ENCODE measurements at regions not wholly inside any gene's neighbourhood (a gene's known extent, or its start where the extent isn't known, plus 50 kb on each side); places are given as distances from the start of the nearest gene placed in this dataset.

DNA sequence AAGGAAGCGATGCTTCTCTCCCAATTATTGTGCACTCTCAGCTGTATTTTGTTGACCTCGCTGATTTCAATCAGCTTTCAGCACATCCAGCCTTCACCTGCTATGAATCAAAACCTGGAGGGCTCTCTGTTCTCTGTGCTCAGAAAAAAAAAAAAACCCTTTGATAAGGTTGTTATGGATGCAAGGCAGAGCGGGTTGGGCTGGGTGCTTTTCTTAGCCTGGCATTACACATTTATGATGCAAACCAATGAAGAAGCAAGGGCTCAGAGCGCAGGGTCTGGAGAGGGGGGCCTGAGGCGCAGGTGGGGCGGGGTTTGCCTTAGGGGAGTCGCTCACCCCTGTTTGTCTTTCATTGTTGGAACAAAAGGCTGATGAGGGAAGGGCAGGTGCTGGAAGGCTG, 86.0 kb upstream of the CADM1 start (continued):
- TF ChIP-seq, protein P1, sequence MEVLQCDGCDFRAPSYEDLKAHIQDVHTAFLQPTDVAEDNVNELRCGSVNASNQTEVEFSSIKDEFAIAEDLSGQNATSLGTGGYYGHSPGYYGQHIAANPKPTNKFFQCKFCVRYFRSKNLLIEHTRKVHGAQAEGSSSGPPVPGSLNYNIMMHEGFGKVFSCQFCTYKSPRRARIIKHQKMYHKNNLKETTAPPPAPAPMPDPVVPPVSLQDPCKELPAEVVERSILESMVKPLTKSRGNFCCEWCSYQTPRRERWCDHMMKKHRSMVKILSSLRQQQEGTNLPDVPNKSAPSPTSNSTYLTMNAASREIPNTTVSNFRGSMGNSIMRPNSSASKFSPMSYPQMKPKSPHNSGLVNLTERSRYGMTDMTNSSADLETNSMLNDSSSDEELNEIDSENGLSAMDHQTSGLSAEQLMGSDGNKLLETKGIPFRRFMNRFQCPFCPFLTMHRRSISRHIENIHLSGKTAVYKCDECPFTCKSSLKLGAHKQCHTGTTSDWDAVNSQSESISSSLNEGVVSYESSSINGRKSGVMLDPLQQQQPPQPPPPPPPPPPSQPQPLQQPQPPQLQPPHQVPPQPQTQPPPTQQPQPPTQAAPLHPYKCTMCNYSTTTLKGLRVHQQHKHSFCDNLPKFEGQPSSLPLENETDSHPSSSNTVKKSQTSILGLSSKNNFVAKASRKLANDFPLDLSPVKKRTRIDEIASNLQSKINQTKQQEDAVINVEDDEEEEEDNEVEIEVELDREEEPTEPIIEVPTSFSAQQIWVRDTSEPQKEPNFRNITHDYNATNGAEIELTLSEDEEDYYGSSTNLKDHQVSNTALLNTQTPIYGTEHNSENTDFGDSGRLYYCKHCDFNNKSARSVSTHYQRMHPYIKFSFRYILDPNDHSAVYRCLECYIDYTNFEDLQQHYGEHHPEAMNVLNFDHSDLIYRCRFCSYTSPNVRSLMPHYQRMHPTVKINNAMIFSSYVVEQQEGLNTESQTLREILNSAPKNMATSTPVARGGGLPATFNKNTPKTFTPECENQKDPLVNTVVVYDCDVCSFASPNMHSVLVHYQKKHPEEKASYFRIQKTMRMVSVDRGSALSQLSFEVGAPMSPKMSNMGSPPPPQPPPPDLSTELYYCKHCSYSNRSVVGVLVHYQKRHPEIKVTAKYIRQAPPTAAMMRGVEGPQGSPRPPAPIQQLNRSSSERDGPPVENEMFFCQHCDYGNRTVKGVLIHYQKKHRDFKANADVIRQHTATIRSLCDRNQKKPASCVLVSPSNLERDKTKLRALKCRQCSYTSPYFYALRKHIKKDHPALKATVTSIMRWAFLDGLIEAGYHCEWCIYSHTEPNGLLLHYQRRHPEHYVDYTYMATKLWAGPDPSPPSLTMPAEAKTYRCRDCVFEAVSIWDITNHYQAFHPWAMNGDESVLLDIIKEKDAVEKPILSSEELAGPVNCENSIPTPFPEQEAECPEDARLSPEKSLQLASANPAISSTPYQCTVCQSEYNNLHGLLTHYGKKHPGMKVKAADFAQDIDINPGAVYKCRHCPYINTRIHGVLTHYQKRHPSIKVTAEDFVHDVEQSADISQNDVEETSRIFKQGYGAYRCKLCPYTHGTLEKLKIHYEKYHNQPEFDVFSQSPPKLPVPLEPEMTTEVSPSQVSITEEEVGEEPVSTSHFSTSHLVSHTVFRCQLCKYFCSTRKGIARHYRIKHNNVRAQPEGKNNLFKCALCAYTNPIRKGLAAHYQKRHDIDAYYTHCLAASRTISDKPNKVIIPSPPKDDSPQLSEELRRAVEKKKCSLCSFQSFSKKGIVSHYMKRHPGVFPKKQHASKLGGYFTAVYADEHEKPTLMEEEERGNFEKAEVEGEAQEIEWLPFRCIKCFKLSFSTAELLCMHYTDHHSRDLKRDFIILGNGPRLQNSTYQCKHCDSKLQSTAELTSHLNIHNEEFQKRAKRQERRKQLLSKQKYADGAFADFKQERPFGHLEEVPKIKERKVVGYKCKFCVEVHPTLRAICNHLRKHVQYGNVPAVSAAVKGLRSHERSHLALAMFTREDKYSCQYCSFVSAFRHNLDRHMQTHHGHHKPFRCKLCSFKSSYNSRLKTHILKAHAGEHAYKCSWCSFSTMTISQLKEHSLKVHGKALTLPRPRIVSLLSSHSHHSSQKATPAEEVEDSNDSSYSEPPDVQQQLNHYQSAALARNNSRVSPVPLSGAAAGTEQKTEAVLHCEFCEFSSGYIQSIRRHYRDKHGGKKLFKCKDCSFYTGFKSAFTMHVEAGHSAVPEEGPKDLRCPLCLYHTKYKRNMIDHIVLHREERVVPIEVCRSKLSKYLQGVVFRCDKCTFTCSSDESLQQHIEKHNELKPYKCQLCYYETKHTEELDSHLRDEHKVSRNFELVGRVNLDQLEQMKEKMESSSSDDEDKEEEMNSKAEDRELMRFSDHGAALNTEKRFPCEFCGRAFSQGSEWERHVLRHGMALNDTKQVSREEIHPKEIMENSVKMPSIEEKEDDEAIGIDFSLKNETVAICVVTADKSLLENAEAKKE (CRISPR knock-in tag; IDR thresholded peaks at IDR 0.05): no peak
- TF ChIP-seq JUNB (IDR thresholded peaks at IDR 0.05; ENCODE audit: unreplicated experiment) (no peak), POLR2AphosphoS5 (IDR thresholded peaks at IDR 0.05; ENCODE audit: low read depth) (no peak), STAT1 (IDR thresholded peaks at IDR 0.05; ENCODE audit: unreplicated experiment) (no peak)
- TF ChIP-seq, protein P2, sequence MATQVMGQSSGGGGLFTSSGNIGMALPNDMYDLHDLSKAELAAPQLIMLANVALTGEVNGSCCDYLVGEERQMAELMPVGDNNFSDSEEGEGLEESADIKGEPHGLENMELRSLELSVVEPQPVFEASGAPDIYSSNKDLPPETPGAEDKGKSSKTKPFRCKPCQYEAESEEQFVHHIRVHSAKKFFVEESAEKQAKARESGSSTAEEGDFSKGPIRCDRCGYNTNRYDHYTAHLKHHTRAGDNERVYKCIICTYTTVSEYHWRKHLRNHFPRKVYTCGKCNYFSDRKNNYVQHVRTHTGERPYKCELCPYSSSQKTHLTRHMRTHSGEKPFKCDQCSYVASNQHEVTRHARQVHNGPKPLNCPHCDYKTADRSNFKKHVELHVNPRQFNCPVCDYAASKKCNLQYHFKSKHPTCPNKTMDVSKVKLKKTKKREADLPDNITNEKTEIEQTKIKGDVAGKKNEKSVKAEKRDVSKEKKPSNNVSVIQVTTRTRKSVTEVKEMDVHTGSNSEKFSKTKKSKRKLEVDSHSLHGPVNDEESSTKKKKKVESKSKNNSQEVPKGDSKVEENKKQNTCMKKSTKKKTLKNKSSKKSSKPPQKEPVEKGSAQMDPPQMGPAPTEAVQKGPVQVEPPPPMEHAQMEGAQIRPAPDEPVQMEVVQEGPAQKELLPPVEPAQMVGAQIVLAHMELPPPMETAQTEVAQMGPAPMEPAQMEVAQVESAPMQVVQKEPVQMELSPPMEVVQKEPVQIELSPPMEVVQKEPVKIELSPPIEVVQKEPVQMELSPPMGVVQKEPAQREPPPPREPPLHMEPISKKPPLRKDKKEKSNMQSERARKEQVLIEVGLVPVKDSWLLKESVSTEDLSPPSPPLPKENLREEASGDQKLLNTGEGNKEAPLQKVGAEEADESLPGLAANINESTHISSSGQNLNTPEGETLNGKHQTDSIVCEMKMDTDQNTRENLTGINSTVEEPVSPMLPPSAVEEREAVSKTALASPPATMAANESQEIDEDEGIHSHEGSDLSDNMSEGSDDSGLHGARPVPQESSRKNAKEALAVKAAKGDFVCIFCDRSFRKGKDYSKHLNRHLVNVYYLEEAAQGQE (IDR thresholded peaks at IDR 0.05; ENCODE audit: unreplicated experiment): no peak

DNA sequence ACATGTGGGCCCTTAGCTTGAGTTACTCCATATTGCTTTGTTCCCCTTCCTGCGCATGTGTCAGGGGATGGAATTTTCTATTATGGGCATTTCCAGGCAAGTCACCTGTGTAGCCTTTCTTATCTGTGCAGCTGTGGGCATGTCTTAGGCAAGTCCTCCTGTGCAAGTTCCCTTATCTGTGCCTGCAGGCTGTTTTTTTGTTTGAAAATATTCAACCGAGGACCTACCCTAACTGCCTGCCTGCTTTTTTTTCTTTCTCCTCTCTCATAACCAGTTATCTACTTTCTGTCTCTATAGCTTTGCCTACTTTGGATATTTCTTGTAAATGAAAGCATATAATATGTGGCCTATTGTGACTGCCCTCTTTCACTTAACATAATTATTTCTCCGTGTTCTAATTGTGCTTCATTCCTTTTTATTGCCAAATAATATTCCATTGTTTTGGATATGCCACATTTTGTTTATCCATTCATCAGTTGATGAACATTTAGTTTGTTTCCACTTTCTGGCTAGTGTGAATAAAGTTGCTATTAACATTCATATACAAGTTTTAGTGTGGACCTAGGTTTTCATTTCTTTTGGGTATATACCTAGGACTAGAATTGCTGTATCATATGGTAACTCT, 83.6 kb upstream of the CADM1 start:
- no peaks in the 10 kb centered on the region for H4K20me1 ChIP-seq (replicated peaks; ENCODE audit: insufficient read depth)
- peaks cover 7% of the 10 kb centered on the region; the same call in 1 of the 2 replicates for H3K36me3 ChIP-seq (ENCODE audit: insufficient read depth)
- H2AFZ ChIP-seq: no peak overlapping the region
- ATAC-seq (no peak), DNase-seq (ENCODE audit: low spot score) (no peak)
- peaks cover 15% of the 10 kb centered on the region; the same call in 2 of the 3 replicates for H3K4me1 Mint-ChIP-seq
- H3K27me3 Mint-ChIP-seq (ENCODE audit: insufficient read depth, low read depth, poor library complexity): peaks cover 4% of the 10 kb centered on the region
- H3K9me2 ChIP-seq (ENCODE audit: insufficient read depth): peaks cover 4% of the 10 kb centered on the region; the same call in 1 of the 2 replicates
- peaks cover 17% of the 10 kb centered on the region for H3K36me3 Mint-ChIP-seq (ENCODE audit: low read depth)
- no peak overlapping the region for H3K4me3 ChIP-seq
- H3K4me2 ChIP-seq: no peak overlapping the region
- no peaks in the 10 kb centered on the region; the same call in none of the 3 replicates for H3K9me3 Mint-ChIP-seq
- H3K27me3 ChIP-seq (ENCODE audit: insufficient read depth): no peaks in the 10 kb centered on the region
- no peaks in the 10 kb centered on the region for H3F3A ChIP-seq (replicated peaks; ENCODE audit: low read depth)
- H3K27ac ChIP-seq (ENCODE audit: low read depth): no peak overlapping the region
- H3K4me1 ChIP-seq (ENCODE audit: insufficient read depth): peaks cover 11% of the 10 kb centered on the region
- no peaks in the 10 kb centered on the region for H3K79me2 ChIP-seq (replicated peaks; ENCODE audit: insufficient read depth)
- no peak overlapping the region for H3K27ac Mint-ChIP-seq
- no peak overlapping the region for H3K4me3 Mint-ChIP-seq
- TF ChIP-seq, protein P2 (IDR thresholded peaks at IDR 0.05; ENCODE audit: unreplicated experiment): no peak
- TF ChIP-seq CREB1 (CRISPR knock-in tag; IDR thresholded peaks at IDR 0.05; ENCODE audit: low read depth): no peak
